H1 (cell line): ENCODE measurements at regions not wholly inside any gene's neighbourhood (a gene's known extent, or its start where the extent isn't known, plus 50 kb on each side); places are given as distances from the start of the nearest gene placed in this dataset.

Source experiments
- CTCF ChIP-seq, 3 experiments: IDR thresholded peaks; 1 replicate in 2 of 3; 2 replicates in 1 of 3; pipeline versions ENCODE4 v1.5.1 to v1.6.1; 2011; ENCODE audit warnings: low read length in 3 of 3, mild to moderate bottlenecking in 3 of 3, inconsistent platforms in 2 of 3, low read depth in 1 of 3, moderate library complexity in 1 of 3; ENCODE audit not compliant: insufficient read depth in 1 of 3; ENCODE audit errors: control extremely low read depth in 1 of 3
- EP300 ChIP-seq, 2 experiments: IDR thresholded peaks; 1 replicate in 1 of 2; 2 replicates in 1 of 2; pipeline ENCODE4 v1.6.1; 2011 to 2012; ENCODE audit warnings: low read depth in 2 of 2, low read length in 2 of 2, mild to moderate bottlenecking in 2 of 2, borderline replicate concordance in 1 of 2, inconsistent platforms in 1 of 2, moderate library complexity in 1 of 2
- EZH2 ChIP-seq: fragments of 200-600 bp; sonication (generic); IDR thresholded peaks from 2 replicates; pipeline ENCODE4 v1.7.1; 2012; ENCODE audit warnings: low read depth, mild to moderate bottlenecking, moderate library complexity, low read length, inconsistent platforms; ENCODE audit not compliant: severe bottlenecking
- JUND ChIP-seq: IDR thresholded peaks from 2 replicates; pipeline ENCODE4 v1.6.1; 2011; ENCODE audit warnings: mild to moderate bottlenecking, improper control_type of control experiment, low read length
- KDM5A ChIP-seq: fragments of 200-600 bp; IDR thresholded peaks from 2 replicates; pipeline ENCODE4 v1.7.1; 2012; ENCODE audit warnings: mild to moderate bottlenecking, low read length, inconsistent platforms, mixed read lengths
- PHF8 ChIP-seq: fragments of 200-600 bp; sonication (generic); conservative IDR thresholded peaks from 2 replicates; pipeline ENCODE4 v1.7.1; 2012; ENCODE audit warnings: low read depth, mild to moderate bottlenecking, inconsistent platforms, low read length, moderate library complexity
- POLR2A ChIP-seq, 2 experiments: IDR thresholded peaks; 1 replicate in 1 of 2; 2 replicates in 1 of 2; pipeline ENCODE4 v1.6.1; 2011; ENCODE audit warnings: low read depth in 2 of 2, low read length in 2 of 2, mild to moderate bottlenecking in 2 of 2; ENCODE audit errors: control extremely low read depth in 1 of 2
- POLR2AphosphoS5 ChIP-seq: IDR thresholded peaks from 2 replicates; pipeline ENCODE4 v1.6.1; 2011; ENCODE audit warnings: low read depth, low read length
- RAD21 ChIP-seq, 2 experiments: IDR thresholded peaks in 1 of 2; conservative IDR thresholded peaks in 1 of 2; 2 replicates each; pipeline ENCODE4 v1.6.1; 2011; ENCODE audit warnings: low read depth in 2 of 2, low read length in 2 of 2, improper control_type of control experiment in 1 of 2, inconsistent platforms in 1 of 2, mild to moderate bottlenecking in 1 of 2, moderate library complexity in 1 of 2
- TEAD4 ChIP-seq: IDR thresholded peaks from 2 replicates; pipeline ENCODE4 v1.6.1; 2012; ENCODE audit warnings: low read depth, low read length, inconsistent platforms, mixed read lengths

- TF ChIP-seq KDM5A (no peak), EP300 (IDR thresholded peaks at IDR 0.05; ENCODE audit: borderline replicate concordance in 1 of 2, low read depth in 2 of 2, low read length in 2 of 2) (no peak), CTCF (IDR thresholded peaks at IDR 0.05; ENCODE audit: control extremely low read depth in 1 of 3, insufficient read depth in 1 of 3, low read depth in 1 of 3, low read length in 3 of 3) (no peak), POLR2A (IDR thresholded peaks at IDR 0.05; ENCODE audit: control extremely low read depth in 1 of 2, low read depth in 2 of 2, low read length in 2 of 2) (no peak), TEAD4 (no peak), RAD21 (IDR thresholded peaks at IDR 0.05 in 1 of 2, conservative IDR thresholded peaks at IDR 0.05 in 1 of 2; ENCODE audit: low read depth in 2 of 2, low read length in 2 of 2) (no peak), POLR2AphosphoS5 (no peak), EZH2 (no peak), JUND (no peak), PHF8 (no peak)
Observed at GRCh38 chr2:186294248-186294888, 191.7 kb upstream of the ZC3H15 start.
